GM19467 (cell line): ENCODE measurements at regions not wholly inside any gene's neighbourhood (a gene's known extent, or its start where the extent isn't known, plus 50 kb on each side); places are given as distances from the start of the nearest gene placed in this dataset.
"Not testable (repeated sequence)": the region's sequence is repeated elsewhere in the genome, so short reads cannot be mapped to it uniquely, and the experiment has no call there.

Source experiments
- ATAC-seq: cut with Tn5 transposase; IDR thresholded peaks from one replicate; pipeline ENCODE4 v1.9.1; 2021; ENCODE audit warnings: mild to moderate bottlenecking, moderate library complexity; ENCODE audit not compliant: unreplicated experiment

DNA sequence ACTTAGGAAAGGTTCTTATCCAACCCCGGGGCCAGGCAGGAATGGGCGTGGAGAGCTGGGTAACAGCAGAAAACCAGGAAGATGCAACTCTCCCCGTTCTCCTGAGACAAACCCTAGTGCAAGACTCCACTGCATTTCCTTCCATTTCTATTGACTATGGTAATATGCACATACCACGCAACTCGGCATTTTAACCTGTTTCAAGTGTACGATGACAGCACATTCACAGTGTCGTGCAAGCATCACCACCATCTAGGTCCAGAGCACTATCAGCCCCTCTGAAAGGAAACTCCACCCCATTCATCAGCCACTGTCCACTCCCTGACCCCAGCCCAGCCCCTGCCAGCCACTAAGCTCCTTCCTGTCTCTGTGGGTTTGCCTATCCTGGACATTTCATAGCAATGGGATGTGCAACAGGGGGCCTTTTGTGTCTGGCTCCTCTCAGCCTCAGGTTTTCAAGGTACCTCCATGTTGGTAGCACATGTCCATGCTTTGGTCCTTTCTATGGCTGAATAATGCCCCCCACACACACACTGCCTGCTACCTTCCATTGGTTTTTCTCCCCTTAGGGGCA, 441.9 kb downstream of the SOX9 start:
- no peak for ATAC-seq

DNA sequence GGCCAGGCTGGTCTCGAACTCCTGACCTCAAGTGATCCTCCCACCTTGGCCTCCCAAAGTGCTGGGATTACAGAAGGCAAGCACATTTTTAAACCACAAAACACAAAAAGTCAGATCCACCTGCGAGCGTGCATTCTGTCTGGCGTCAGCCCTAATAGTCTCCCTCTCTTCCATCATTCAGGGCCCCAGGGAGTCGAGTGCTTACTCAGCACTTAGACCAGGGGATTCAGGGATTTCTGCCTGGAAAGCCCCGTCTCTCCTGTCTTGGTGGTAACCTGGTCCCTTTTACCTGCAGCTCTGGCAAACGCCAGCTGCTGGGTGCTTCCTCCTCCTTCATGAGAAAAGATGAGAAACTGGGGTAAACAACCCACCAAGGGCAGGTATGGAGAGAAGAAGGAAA, 443.1 kb downstream of the SOX9 start:
- ATAC-seq: no peak

DNA sequence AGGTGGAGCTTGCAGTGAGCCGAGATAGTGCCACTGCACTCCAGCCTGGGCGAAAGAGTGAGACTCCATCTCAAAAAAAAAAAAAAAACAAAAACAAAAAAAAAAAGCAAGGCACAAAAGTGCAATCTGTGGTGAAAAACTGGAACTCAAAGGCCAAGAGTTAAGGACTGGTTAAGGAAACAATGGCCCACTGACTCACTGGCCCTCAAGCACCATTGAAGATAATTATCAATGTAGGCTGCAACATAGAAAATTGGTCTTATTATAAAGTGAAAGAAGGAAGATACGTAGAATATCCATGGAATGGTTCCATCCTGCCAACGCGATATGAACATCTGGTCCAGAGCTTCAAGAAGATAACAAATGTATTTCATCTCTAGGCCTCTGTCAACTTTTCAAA, 444.2 kb downstream of the SOX9 start:
- ATAC-seq: no peak

DNA sequence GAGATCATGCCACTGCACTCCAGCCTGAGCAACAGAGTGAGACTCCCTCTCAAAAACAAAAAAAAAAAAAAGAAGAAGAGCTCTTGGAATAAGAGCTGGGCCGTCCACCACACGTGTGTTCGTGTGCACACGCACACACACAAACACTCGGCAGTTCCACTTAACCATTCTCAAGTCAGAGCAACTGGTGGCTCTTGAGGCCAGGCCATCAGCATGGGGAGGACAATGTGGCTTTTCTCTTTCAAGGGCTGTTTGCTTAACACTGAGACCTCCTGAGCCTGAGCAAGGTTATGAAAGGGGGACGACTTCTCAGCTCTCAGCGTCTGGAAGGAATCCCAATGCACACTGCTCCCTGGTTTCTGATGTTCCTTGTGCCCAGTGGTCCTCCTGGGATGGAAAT, 444.9 kb downstream of the SOX9 start:
- ATAC-seq: no peak

DNA sequence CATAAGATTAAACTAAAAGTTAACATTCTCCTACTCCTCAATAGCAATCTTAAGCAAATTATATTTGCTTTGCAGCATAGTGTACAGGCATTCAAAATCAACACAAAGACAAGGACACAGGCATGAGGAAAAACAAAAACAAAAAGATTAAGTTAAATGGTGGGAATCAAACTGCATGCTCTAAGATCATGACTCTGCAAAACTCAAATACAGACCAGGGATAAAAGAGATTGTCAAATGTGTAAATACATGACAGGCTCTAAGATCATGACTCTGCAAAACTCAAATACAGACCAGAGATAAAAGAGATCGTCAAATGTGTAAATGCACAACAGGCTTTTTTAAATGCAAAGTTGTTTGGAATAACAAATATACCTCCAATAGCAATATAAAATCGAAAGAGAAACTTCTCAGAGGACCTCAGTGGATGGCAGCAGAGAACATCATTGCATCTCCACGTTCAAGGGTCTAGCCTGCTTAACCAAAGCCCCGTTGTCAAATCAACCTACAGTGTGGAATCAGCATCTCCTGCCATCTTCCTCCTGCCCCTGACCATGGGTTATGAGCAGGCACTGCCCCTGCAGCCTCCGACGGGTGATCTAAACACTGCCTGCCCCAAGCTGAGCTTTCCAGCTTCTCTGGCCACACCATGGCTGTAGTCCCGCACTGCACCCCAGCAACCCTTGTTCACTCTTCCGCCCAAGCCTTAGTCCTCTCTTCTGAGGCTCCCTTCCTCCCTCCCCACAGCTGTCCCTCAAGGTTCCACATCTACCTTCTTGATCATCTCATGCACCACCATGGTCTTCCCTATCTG, 446.1 kb downstream of the SOX9 start:
- no peak for ATAC-seq

DNA sequence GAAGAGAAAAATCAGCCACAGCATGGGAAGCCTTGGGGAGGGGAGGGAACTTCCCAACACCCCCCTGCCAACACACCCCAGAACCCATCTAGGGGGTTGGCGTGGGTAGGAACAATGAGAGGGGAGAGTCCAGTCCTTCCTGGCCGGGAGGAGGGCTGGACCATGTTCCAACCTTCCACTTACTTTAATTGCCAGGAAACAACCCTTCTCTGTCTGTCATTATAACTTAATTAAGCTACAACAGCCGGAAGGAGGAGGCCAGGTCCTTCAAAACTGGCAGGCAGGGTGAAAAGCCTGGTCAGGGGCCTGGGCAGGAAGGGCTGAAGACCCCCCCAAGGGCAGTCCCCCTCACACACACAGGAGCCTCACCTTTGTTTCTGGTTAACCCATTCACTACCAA, 447.0 kb downstream of the SOX9 start:
- ATAC-seq: no peak

DNA sequence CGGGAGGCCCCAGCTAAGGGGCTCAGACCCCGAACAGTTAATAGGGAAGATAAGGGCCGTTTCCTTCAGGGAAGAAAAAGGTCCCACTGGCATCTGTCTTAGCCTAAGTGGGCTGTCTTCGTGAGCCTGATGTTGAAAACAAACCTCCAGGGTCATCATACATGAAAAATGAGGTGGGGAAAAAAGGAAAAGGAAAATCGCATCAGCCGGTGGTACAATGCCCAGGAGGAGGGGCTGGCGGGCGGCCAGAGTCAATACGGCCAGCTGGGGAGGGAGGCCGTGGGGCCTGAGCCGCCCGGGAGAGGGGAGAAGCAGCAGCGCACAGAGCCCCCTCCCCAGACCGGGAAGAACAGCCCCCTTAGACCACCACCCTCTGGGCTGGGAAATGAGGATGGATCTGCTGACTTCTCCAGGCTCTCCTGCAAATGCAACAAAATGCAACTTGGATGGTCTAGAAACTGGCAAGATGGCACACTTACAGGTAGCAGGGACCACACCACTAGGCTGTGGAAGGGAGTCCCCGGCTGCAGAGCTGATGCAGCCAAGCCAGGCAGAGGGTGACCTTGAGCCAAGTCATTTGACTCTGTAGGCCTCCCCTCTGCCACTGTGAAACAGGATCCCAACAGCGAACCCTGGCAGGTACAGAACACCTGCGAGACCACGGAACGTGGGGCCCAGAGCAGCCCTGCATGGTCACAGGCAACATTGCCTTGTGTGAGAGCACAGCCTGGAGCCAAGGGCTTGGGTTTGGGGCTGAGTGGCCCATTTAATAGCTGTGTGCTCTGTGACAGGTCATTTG, 448.5 kb downstream of the SOX9 start:
- ATAC-seq: no peak

DNA sequence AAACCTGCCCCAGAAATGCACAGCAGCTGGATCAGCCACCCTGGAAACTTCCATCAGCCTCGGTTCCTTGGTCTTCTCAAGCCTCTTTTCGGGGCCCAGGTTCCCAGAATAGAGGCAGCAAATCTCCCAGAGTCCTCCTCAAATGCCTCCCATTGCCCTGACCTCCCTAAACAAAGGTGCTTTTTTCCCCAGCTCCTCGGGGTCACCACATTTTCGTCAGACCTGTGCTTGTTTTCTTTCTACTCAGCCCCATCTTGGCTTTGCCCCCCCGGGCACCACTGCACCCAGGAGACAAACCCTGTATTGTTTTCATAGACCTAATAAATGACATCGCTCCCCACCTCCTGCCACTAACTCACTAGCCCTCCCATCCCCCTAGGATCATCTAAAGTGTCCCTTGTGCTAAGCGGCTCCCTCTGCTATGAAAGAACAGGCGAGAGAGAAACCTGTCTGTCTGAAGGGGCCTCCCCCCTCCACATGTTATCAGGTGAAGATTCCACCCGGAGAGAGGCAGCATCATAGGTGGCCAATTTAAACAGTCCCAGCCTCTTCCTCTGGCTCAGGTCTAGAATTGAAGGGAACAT, 451.1 kb downstream of the SOX9 start:
- no peak for ATAC-seq

DNA sequence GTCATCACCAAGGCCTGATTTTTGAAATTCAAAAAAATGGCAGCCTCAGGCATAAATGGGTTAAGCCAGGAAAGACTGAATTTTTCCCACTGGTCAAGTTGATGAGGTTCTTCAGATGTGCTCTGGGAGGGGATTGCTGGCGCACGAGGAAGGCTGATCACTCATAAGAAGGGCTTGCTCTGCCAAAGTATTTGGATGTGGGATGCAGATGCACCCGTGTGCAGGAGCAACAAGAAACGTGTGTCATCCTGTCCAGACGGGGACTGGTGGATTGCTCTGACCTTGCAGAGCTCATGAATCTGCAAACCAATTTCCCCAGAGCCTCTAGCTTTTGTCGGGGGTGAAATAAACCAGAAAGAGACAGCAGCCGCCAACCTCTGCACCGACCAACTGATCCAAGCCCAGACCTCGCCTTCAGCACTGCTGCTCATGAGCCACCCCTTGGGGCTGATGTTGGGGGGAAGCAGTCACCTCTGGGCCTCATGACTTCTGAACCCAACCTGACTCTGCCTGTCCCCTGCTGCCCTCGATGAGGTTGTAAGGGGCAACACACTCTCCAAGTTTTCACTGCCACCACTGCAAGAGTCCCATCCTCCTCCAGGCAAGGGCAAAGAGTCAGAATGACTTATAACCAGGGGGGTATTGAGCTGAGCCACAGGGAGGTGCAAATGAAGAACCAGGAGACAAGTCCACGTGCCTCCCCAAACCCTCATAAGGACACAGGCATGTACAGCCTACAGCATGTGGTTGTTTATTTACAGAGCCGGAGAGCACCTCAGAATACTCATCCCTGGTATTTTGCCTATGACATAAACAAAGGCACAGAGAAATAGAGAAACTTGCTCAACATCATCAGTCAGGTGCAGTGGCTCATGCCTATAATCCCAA, 452.0 kb downstream of the SOX9 start:
- no peak for ATAC-seq

DNA sequence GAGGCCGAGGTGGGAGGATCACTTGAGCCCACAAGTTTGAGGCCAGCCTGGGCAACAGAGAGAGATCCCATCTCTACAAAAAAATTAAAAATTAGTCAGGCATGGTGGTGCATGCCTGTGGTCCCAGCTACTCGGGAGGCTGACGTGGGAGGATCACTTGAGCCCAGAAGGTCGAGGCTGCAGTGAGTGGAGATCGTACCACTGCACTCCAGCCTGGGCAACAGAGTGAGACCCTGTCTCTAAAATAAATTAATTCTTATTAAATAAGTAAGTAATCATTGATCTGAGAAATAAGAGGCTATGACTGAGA, 452.6 kb downstream of the SOX9 start:
- ATAC-seq: not testable (repeated sequence)

DNA sequence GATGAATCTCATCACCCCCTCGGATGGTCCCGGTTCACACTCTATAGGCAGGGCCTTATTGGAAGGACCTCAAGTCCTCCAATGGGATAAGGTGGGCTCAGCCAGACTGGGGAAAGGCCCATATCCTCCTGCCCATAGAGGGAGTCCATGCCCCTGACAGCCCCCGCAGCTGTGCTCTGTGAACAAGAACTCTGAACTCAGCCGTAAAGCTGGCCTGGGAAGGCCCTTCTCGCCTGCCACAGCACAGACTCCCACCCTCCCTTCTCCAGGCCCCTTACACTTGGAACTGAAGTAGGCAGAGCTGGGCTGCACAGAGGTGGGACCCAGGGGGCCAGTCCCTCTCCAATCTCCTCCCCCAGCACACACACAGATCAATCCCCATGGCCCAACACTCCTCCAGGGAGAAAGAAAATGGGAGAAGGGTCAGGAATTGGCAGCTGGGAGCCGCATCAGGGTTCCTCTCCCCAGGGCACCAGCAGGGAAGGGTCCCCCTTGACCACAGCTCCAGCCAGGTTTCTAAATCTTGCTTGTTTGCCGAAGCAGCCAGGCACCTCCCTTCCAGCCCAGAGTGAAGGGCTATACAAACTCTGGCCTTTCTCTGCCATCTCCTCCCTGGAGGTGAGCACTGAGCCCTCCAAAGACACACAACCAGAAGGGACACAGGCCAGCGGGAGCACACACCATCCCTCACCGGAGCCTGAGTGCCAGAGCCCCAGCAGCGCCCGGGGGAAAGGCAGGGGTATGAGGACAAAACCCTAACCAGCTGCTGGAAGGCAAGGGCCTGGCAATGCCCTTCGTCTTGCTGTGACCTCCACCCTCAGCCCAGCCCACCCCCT, 454.1 kb downstream of the SOX9 start:
- ATAC-seq: no peak

DNA sequence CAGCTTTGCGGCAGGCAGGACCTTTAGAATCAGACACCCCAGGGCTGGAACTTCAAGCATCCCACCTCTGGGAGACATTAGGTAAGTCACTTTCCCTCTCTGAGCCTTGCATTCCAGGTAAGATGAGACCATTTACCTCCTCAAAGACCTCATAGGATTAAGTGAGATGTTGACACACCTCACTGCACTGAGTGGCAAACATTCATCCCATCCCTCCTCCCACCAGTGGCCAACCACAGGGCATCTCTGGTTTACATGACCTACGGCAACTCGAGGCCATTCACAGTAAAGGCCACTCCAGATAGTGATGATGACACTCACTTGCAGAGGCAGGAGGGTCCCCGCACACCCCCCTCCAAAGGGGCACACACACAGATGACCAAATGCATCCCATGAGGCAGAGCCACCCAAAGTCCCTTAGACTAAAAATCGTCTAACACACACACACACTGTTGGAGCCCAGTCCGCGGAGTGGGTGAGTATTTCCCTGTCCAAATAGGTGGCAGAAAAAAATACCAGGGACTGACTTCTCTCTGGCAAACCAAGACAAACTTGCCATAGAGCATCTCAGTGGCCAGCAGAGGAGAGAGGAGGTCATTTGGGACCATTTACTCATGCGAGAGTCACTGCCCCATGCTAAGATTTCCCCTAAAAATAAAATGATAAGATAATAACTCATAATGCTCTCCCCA, 454.9 kb downstream of the SOX9 start:
- no peak for ATAC-seq

DNA sequence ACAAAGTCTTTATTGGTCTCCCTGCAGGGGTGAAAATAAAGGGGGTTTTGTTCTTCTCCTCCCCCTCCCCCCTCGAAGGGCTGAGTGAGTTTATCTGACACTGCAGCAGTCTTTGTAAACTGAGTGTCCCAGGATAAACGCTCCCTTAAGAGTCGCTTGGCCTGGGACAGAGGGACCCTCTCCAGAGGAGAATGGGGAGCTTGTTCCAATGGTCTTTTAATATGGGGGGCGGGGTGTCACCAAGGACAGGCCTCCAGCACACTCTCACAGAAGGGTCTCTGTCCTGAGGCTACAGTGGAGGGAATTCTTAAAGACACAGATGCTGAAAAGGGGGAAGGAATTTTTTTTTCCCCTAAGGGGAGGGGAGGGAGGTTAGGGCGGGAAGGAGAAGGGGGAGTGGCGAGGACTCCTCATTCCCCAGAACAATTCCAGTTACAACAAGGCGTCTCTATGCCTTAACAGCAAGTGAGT, 455.5 kb downstream of the SOX9 start:
- no peak for ATAC-seq

DNA sequence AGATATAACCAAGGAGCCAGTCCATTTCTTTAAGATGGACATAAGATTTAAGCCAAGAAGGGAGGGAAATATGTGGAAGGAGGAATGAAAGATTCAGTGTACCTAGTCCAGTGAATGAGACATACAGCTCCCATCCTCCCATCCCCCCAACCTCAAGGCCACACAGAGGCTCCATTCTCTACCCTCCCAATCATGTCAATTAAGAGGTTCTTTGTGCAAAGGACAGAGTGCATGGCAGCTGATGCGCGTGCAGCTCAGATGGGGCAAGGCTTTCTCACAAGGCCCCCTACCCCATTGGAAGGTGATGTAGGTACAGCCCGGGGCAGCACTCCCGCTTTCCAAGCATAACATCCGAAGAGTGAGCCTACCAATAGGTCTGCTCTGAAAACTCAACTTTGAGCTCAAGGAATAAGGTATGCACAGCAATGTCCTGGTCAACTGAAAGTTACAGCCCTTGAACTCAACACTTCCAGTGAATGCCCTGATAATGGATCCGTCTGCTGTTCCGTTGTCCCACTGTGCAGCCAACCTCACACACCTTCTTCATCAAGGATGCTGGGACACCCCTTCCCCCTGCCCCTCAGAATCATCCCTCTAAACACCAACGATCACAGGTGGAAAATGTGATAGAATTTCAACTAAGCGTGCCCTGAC, 458.1 kb downstream of the SOX9 start:
- ATAC-seq: no peak

DNA sequence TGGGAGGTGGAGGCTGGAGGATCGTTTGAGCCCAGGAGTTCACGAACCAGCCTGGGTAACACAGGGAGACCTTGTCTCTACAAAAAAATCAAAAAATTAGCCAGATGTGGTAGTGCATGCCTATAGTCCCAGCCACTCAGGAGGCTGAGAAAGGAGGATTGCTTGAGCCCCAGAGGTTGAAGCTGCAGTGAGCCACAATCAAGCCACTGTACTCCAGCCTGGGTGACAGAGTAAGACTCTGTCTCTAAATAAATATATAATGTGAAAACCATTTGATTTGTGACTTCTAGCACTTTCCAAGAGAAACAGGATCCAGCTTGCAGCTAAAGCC, 459.1 kb downstream of the SOX9 start:
- no peak for ATAC-seq

DNA sequence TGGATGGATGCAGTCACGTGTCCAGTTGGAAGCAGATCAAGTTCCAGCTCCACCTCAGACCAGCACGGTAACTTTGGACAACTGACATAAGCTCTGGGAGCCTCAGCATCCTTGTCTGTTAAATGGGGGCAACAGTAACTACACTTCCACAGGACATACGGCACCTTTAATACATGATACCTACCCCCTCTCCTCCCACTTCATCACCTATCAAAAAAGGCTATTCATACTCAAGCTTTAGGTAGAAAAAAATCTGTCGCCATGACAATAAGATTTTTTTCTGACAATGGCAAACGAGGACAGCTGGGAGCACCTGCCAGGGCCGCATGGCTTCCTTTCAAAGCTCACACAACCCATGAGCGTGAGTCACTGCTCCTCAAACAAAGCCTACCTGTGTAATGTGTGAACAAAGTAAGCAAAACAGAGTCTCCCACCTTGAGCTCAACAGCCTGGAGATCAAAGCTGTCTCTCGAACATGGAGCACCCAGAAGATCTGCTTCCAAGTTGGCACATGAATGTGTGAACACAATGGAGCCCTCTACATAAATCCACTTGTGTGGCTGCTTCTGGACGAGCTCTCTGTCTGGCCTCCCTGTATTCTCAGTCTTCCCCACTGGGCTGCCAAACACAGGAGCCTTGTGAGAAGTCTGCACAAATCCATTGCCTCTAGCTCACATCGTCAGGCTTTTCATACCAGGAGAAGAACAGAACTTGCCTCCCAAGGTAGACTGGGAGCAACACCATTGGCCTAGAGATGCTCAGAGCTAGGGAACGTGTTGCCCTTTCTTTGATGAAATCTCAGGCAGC, 459.7 kb downstream of the SOX9 start:
- ATAC-seq: no peak

DNA sequence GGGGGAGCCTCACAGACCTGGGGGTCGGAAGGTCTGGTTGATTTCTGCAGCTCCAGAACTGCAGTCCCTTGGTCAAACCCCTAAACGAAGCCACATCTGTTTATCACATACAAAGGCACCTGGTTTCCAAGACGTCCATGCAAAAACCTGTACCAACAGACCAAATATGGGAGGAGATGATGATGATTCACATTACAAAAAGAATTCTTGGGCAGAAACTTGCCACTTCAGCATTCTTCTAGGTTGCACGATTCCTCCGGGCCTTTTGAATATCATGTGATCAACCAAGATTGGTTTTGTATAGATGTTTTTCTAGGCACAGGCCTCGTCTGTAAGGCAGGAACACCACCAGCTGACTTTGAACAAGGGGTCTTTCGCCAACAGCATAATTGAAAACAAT, 466.3 kb downstream of the SOX9 start:
- ATAC-seq: no peak
